Brain microvascular endothelial cell (primary cell): ENCODE measurements at regions not wholly inside any gene's neighbourhood (a gene's known extent, or its start where the extent isn't known, plus 50 kb on each side); places are given as distances from the start of the nearest gene placed in this dataset.

ENCODE experiments used
- DNase-seq: peaks from one replicate; pipeline ENCODE4 v3.0.0-alpha.2; 2020
- H3K27ac ChIP-seq: fragments of 250-450 bp; sonication (Bioruptor Pico); 2 replicates; pipeline ENCODE4 v1.5.1; 2020; ENCODE audit warnings: mild to moderate bottlenecking, moderate library complexity
- H3K27me3 ChIP-seq: fragments of 250-450 bp; sonication (Bioruptor Pico); replicated peaks from 2 replicates; pipeline ENCODE4 v1.5.1; 2020; ENCODE audit warnings: mild to moderate bottlenecking
- H3K36me3 ChIP-seq: fragments of 250-450 bp; sonication (Bioruptor Pico); replicated peaks from 2 replicates; pipeline ENCODE4 v1.5.1; 2020; ENCODE audit warnings: mild to moderate bottlenecking
- H3K4me3 ChIP-seq: 2 replicates; pipeline ENCODE4 v1.5.1; 2011; ENCODE audit warnings: low read depth, mild to moderate bottlenecking, control low read depth, low read length, moderate library complexity
- in situ Hi-C: cut with HindIII; loops from 2 replicates; pipeline ENCODE4 v1.10.0; 2017; ENCODE audit warnings: low sequenced_read_pairs, low pct_ligation_motif_present
- TF ChIP-seq, protein P1 (sequence below): IDR thresholded peaks from 2 replicates; pipeline ENCODE4 v1.5.1; 2011; ENCODE audit warnings: low read depth, mild to moderate bottlenecking, moderate library complexity, low read length, control low read depth, inconsistent platforms; ENCODE audit errors: missing control alignments

GRCh38 chr6:81624453-81624852 is 128.0 kb downstream of the TENT5A start:
- TF ChIP-seq, protein P1, sequence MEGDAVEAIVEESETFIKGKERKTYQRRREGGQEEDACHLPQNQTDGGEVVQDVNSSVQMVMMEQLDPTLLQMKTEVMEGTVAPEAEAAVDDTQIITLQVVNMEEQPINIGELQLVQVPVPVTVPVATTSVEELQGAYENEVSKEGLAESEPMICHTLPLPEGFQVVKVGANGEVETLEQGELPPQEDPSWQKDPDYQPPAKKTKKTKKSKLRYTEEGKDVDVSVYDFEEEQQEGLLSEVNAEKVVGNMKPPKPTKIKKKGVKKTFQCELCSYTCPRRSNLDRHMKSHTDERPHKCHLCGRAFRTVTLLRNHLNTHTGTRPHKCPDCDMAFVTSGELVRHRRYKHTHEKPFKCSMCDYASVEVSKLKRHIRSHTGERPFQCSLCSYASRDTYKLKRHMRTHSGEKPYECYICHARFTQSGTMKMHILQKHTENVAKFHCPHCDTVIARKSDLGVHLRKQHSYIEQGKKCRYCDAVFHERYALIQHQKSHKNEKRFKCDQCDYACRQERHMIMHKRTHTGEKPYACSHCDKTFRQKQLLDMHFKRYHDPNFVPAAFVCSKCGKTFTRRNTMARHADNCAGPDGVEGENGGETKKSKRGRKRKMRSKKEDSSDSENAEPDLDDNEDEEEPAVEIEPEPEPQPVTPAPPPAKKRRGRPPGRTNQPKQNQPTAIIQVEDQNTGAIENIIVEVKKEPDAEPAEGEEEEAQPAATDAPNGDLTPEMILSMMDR = no peak
- Histone ChIP-seq H3K4me3 (no peak overlapping the region), H3K27me3 (no peaks in the 10 kb centered on the region), H3K27ac (no peak overlapping the region), H3K36me3 (no peaks in the 10 kb centered on the region)
- in situ Hi-C loops = no loop called here
- peak; percentile 6 for DNase-seq

- Histone ChIP-seq H3K36me3 (no peaks in the 10 kb centered on the region), H3K27ac (no peak overlapping the region), H3K4me3 (no peak overlapping the region), H3K27me3 (no peaks in the 10 kb centered on the region)
- in situ Hi-C loops = no loop called here
- TF ChIP-seq, protein P1 = no peak
- peak; percentile 7 for DNase-seq
These were observed 129.2 kb downstream of the TENT5A start for GRCh38 chr6:81623106-81623759.

GRCh38 chr6:81621816-81622395 is 130.6 kb downstream of the TENT5A start:
- no peak overlapping the region for H3K4me3 ChIP-seq
- H3K27ac ChIP-seq = no peak overlapping the region
- DNase-seq = no peak
- H3K27me3 ChIP-seq = no peaks in the 10 kb centered on the region
- TF ChIP-seq, protein P1 = no peak
- in situ Hi-C loops = no loop called here
- no peaks in the 10 kb centered on the region for H3K36me3 ChIP-seq

GRCh38 chr6:81614292-81614691 is 138.2 kb downstream of the TENT5A start:
- peak overlapping the region; percentile 89 for H3K27ac ChIP-seq
- no peaks in the 10 kb centered on the region for H3K36me3 ChIP-seq
- in situ Hi-C loops = no loop called here
- no peaks in the 10 kb centered on the region for H3K27me3 ChIP-seq
- peak; percentile 72 for DNase-seq
- TF ChIP-seq, protein P1 = no peak
- H3K4me3 ChIP-seq = no peak overlapping the region

GRCh38 chr6:81613606-81614005 is 138.9 kb downstream of the TENT5A start:
- peak overlapping the region; percentile 89 for H3K27ac ChIP-seq
- H3K27me3 ChIP-seq = no peaks in the 10 kb centered on the region
- peak; percentile 53 for DNase-seq
- H3K4me3 ChIP-seq = no peak overlapping the region
- in situ Hi-C loops = no loop called here
- TF ChIP-seq, protein P1 = no peak
- H3K36me3 ChIP-seq = no peaks in the 10 kb centered on the region
